Panc1 (cell line): ENCODE measurements at regions not wholly inside any gene's neighbourhood (a gene's known extent, or its start where the extent isn't known, plus 50 kb on each side); places are given as distances from the start of the nearest gene placed in this dataset.

ENCODE experiments used
- ATAC-seq: fragments of 200-7000 bp; cut with Tn5 transposase; 2 replicates; pipeline ENCODE4 v1.9.1; 2020; ENCODE audit warnings: mild to moderate bottlenecking, moderate library complexity
- BruUV-seq: library from RNA; stranded (reverse); fragments of 400-500 nt; replicated peaks from 2 replicates; lab custom pipeline; 2021; lab: Mats Ljungman, UMichigan
- CTCF ChIA-PET: fragments of 300-600 bp; sonication (Branson Sonifier 250); formaldehyde crosslinking; loops from one replicate; lab custom pipeline; 2022; ENCODE audit warnings: antibody characterized with exemption; lab: Charles Lee
- POLR2A ChIA-PET: fragments of 300-600 bp; sonication (Branson Sonifier 250); formaldehyde crosslinking; loops from one replicate; lab custom pipeline; 2022; ENCODE audit warnings: antibody characterized with exemption; lab: Charles Lee
- DNase-seq: peaks from one replicate; pipeline ENCODE4 v3.0.0-alpha.2; 2010; ENCODE audit warnings: low read depth, low spot score
- H3K27ac ChIP-seq: 2 replicates; pipeline ENCODE4 v1.5.1; 2011; ENCODE audit warnings: mild to moderate bottlenecking, low read length, inconsistent platforms
- H3K27me3 ChIP-seq: fragments of 200-500 bp; sonication (Bioruptor generic); 2 replicates; pipeline ENCODE4 v1.6.0; 2014; ENCODE audit warnings: low read length, inconsistent platforms; ENCODE audit not compliant: control insufficient read depth, insufficient read depth
- H3K36me3 ChIP-seq: fragments of 200-500 bp; sonication (Bioruptor generic); 2 replicates; pipeline ENCODE4 v1.5.1; 2014; ENCODE audit warnings: inconsistent platforms, mild to moderate bottlenecking, low read length, moderate library complexity; ENCODE audit not compliant: control insufficient read depth, insufficient read depth
- H3K4me1 ChIP-seq: 2 replicates; pipeline ENCODE4 v1.5.1; 2011; ENCODE audit warnings: inconsistent platforms, mild to moderate bottlenecking, low read length, moderate library complexity; ENCODE audit not compliant: control insufficient read depth, insufficient read depth
- H3K4me3 ChIP-seq, 2 experiments: 2 replicates each; pipeline ENCODE4 v1.5.1; 2011 to 2012; ENCODE audit warnings: low read depth in 2 of 2, low read length in 2 of 2, mild to moderate bottlenecking in 2 of 2, inconsistent platforms in 1 of 2, moderate library complexity in 1 of 2
- H3K9me3 ChIP-seq: fragments of 200-500 bp; sonication (Bioruptor generic); 2 replicates; pipeline ENCODE4 v1.5.1; 2014; ENCODE audit warnings: low read depth, mild to moderate bottlenecking, inconsistent platforms, low read length, moderate library complexity; ENCODE audit not compliant: control insufficient read depth, insufficient read depth
- POLR2AphosphoS5 ChIP-seq: IDR thresholded peaks from 2 replicates; pipeline ENCODE4 v1.6.1; 2012; ENCODE audit warnings: mild to moderate bottlenecking, low read depth, low read length, moderate library complexity
- SIN3A ChIP-seq: IDR thresholded peaks from 2 replicates; pipeline ENCODE4 v1.6.1; 2012; ENCODE audit warnings: low read depth, mild to moderate bottlenecking, low read length, moderate library complexity, borderline replicate concordance; ENCODE audit not compliant: insufficient read depth
- TCF7L2 ChIP-seq: IDR thresholded peaks from 2 replicates; pipeline ENCODE4 v1.6.1; 2011; ENCODE audit warnings: mild to moderate bottlenecking, low read depth, low read length, inconsistent platforms
- in situ Hi-C: cut with HindIII; loops from 2 replicates; pipeline ENCODE4 v1.10.0; 2016; ENCODE audit warnings: low sequenced_read_pairs, low pct_unique_long_range_greater_than_20kb
- intact Hi-C: fragments of 100-400 bp; cut with micrococcal nuclease; formaldehyde crosslinking; loops from one replicate; pipeline ENCODE4 v1.10.0; 2022; ENCODE audit not compliant: unreplicated experiment
- TF ChIP-seq, protein P1 (sequence below): fragments of 450-650 bp; IDR thresholded peaks from 2 replicates; pipeline ENCODE4 v1.5.1; 2017; ENCODE audit warnings: mild to moderate bottlenecking
- TF ChIP-seq, protein P2 (sequence below), 2 experiments: IDR thresholded peaks; 2 replicates each; pipeline ENCODE4 v1.6.1; 2011 to 2012; ENCODE audit warnings: low read depth in 2 of 2, control low read depth in 1 of 2, low read length in 1 of 2, mild to moderate bottlenecking in 1 of 2, moderate library complexity in 1 of 2; ENCODE audit not compliant: insufficient read depth in 1 of 2

- ATAC-seq (no peak), DNase-seq (no peak)
- ChIA-PET CTCF (no interaction called here), POLR2A (no interaction called here)
- intact Hi-C loops, result no loop called here
- TF ChIP-seq POLR2AphosphoS5, result no peak
- no peak for TF ChIP-seq TCF7L2
- TF ChIP-seq, protein P1, sequence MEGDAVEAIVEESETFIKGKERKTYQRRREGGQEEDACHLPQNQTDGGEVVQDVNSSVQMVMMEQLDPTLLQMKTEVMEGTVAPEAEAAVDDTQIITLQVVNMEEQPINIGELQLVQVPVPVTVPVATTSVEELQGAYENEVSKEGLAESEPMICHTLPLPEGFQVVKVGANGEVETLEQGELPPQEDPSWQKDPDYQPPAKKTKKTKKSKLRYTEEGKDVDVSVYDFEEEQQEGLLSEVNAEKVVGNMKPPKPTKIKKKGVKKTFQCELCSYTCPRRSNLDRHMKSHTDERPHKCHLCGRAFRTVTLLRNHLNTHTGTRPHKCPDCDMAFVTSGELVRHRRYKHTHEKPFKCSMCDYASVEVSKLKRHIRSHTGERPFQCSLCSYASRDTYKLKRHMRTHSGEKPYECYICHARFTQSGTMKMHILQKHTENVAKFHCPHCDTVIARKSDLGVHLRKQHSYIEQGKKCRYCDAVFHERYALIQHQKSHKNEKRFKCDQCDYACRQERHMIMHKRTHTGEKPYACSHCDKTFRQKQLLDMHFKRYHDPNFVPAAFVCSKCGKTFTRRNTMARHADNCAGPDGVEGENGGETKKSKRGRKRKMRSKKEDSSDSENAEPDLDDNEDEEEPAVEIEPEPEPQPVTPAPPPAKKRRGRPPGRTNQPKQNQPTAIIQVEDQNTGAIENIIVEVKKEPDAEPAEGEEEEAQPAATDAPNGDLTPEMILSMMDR, result no peak
- TF ChIP-seq, protein P2, sequence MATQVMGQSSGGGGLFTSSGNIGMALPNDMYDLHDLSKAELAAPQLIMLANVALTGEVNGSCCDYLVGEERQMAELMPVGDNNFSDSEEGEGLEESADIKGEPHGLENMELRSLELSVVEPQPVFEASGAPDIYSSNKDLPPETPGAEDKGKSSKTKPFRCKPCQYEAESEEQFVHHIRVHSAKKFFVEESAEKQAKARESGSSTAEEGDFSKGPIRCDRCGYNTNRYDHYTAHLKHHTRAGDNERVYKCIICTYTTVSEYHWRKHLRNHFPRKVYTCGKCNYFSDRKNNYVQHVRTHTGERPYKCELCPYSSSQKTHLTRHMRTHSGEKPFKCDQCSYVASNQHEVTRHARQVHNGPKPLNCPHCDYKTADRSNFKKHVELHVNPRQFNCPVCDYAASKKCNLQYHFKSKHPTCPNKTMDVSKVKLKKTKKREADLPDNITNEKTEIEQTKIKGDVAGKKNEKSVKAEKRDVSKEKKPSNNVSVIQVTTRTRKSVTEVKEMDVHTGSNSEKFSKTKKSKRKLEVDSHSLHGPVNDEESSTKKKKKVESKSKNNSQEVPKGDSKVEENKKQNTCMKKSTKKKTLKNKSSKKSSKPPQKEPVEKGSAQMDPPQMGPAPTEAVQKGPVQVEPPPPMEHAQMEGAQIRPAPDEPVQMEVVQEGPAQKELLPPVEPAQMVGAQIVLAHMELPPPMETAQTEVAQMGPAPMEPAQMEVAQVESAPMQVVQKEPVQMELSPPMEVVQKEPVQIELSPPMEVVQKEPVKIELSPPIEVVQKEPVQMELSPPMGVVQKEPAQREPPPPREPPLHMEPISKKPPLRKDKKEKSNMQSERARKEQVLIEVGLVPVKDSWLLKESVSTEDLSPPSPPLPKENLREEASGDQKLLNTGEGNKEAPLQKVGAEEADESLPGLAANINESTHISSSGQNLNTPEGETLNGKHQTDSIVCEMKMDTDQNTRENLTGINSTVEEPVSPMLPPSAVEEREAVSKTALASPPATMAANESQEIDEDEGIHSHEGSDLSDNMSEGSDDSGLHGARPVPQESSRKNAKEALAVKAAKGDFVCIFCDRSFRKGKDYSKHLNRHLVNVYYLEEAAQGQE (IDR thresholded peaks at IDR 0.05; ENCODE audit: insufficient read depth in 1 of 2, low read depth in 2 of 2, low read length in 1 of 2), result no peak
- no peak for TF ChIP-seq SIN3A
- no peaks in the 10 kb centered on the region for H3K9me3 ChIP-seq
- H3K36me3 ChIP-seq, result no peaks in the 10 kb centered on the region
- H3K4me1 ChIP-seq, result peaks cover 7% of the 10 kb centered on the region; the same call in 1 of the 2 replicates
- H3K27ac ChIP-seq, result no peak overlapping the region
- no peaks in the 10 kb centered on the region for H3K27me3 ChIP-seq
- H3K4me3 ChIP-seq, result no peak overlapping the region
- no TSS peak for BruUV-seq
- in situ Hi-C loops, result no loop called here
Observed at GRCh38 chr2:195326537-195326936, 330.5 kb upstream of the SLC39A10 start.

DNA sequence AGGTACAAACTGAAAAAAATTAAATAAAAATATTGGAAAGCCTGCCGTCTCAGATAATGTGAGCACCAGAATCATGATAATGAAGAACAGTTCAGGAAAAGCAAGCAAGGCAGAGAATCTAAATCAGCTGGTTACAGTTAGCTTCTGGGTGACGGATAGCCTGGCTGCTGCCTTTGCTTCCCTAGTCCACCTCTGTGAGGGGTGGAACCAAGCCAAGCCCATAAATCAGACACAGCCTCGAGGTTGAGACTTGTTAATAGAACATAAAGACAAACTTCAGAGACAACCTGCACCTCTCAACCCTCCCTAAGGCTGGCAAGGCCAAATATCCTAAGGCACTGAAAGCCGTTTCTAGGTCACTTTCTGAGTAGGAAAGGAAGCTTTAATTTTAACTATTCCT, 334.7 kb upstream of the SLC39A10 start:
- TF ChIP-seq TCF7L2, result peak; percentile 69
- TF ChIP-seq, protein P2 (IDR thresholded peaks at IDR 0.05; ENCODE audit: insufficient read depth in 1 of 2, low read depth in 2 of 2, low read length in 1 of 2), result no peak
- Histone ChIP-seq H3K4me1 (peaks cover 16% of the 10 kb centered on the region; the same call in 1 of the 2 replicates), H3K27me3 (no peaks in the 10 kb centered on the region), H3K27ac (no peak overlapping the region; the same call in 1 of the 2 replicates), H3K36me3 (no peaks in the 10 kb centered on the region), H3K9me3 (no peaks in the 10 kb centered on the region), H3K4me3 (no peak overlapping the region)
- intact Hi-C loops, result loop anchor here (5.0 kb wide), 1 partner anchor 335 kb away; the partner anchor contains the start of gene SLC39A10
- CTCF ChIA-PET, result no interaction called here
- DNase-seq (no peak), ATAC-seq (peak; percentile 68)
- no TSS peak for BruUV-seq
- in situ Hi-C loops, result no loop called here
- POLR2A ChIA-PET, result no interaction called here
